T-cell (primary cell): ENCODE measurements at regions not wholly inside any gene's neighbourhood (a gene's known extent, or its start where the extent isn't known, plus 50 kb on each side); places are given as distances from the start of the nearest gene placed in this dataset.
"Not testable (repeated sequence)": the region's sequence is repeated elsewhere in the genome, so short reads cannot be mapped to it uniquely, and the experiment has no call there.

Experiments used
- ATAC-seq, 4 experiments: fragments of 200-7000 bp in 3 of 4; fragments of 150-1000 bp in 1 of 4; cut with Tn5 transposase; replicated peaks in 1 of 4; 1 replicate in 3 of 4; 2 replicates in 1 of 4; pipeline ENCODE4 v1.10.0; 2021; ENCODE audit warnings: moderate library complexity in 3 of 4, mild to moderate bottlenecking in 2 of 4, moderate number of reproducible peaks in 1 of 4
- CTCF ChIA-PET, 2 donors: fragments of 300-600 bp; sonication (Branson Sonifier 250); formaldehyde crosslinking; loops; one replicate each; lab custom pipeline; 2022; ENCODE audit warnings: antibody characterized with exemption in 2 of 2; lab: Charles Lee
- POLR2A ChIA-PET, 2 donors: fragments of 300-600 bp; sonication (Branson Sonifier 250); formaldehyde crosslinking; loops; one replicate each; lab custom pipeline; 2022; ENCODE audit warnings: antibody characterized with exemption in 2 of 2; lab: Charles Lee
- DNase-seq, 35 experiments: peaks; one replicate each; pipeline versions ENCODE4 v3.0.0 to v3.0.0-alpha.2; 2013 to 2023
- H3K27ac ChIP-seq: one replicate; pipeline ENCODE4 v1.5.1; 2013; ENCODE audit warnings: low read length
- H3K27me3 ChIP-seq, 2 experiments: replicated peaks in 1 of 2; 1 replicate in 1 of 2; 2 replicates in 1 of 2; pipeline versions ENCODE4 v1.6.1 to v1.7.0; 2013; ENCODE audit warnings: low read length in 1 of 2, mixed read lengths in 1 of 2; ENCODE audit not compliant: control insufficient read depth in 2 of 2, insufficient read depth in 2 of 2; ENCODE audit errors: extremely low read depth in 1 of 2
- H3K36me3 ChIP-seq, 2 donors: 1 replicate in 1 of 2; 2 replicates in 1 of 2; pipeline versions ENCODE4 v1.6.1 to v1.7.0; 2013; ENCODE audit warnings: low read length in 1 of 2; ENCODE audit not compliant: control insufficient read depth in 2 of 2, insufficient read depth in 1 of 2; ENCODE audit errors: extremely low read depth in 1 of 2
- H3K4me1 ChIP-seq, 2 experiments: 1 replicate in 1 of 2; 2 replicates in 1 of 2; pipeline versions ENCODE4 v1.6.1 to v1.7.0; 2013; ENCODE audit warnings: low read length in 2 of 2, mixed read lengths in 1 of 2; ENCODE audit not compliant: insufficient read depth in 2 of 2, control insufficient read depth in 1 of 2; ENCODE audit errors: extremely low read depth in 1 of 2
- H3K4me3 ChIP-seq, 2 donors: 1 replicate in 1 of 2; 2 replicates in 1 of 2; pipeline versions ENCODE4 v1.5.1 to v1.7.0; 2013; ENCODE audit warnings: mild to moderate bottlenecking in 2 of 2, low read length in 1 of 2, moderate library complexity in 1 of 2; ENCODE audit not compliant: control insufficient read depth in 1 of 2; ENCODE audit errors: extremely low read depth in 1 of 2
- H3K9me3 ChIP-seq: 2 replicates; pipeline ENCODE4 v1.7.0; 2013
- H3K27ac Mint-ChIP-seq, 2 donors: one replicate each; pipeline ENCODE4 v1.8.0; 2020 to 2021; ENCODE audit warnings: mild to moderate bottlenecking in 2 of 2, mixed read lengths in 2 of 2
- H3K27me3 Mint-ChIP-seq, 2 donors: one replicate each; pipeline ENCODE4 v1.8.0; 2021 to 2022; ENCODE audit warnings: mixed read lengths in 2 of 2
- H3K36me3 Mint-ChIP-seq: one replicate; pipeline ENCODE4 v1.8.0; 2021; ENCODE audit warnings: mixed read lengths
- H3K4me1 Mint-ChIP-seq, 3 donors: one replicate each; pipeline ENCODE4 v1.8.0; 2020 to 2022; ENCODE audit warnings: mixed read lengths in 3 of 3, mild to moderate bottlenecking in 1 of 3
- H3K4me3 Mint-ChIP-seq, 3 donors: one replicate each; pipeline ENCODE4 v1.8.0; 2020 to 2022; ENCODE audit warnings: mild to moderate bottlenecking in 3 of 3, mixed read lengths in 3 of 3, moderate library complexity in 3 of 3
- H3K9me3 Mint-ChIP-seq, 3 donors: one replicate each; pipeline ENCODE4 v1.8.0; 2020 to 2022; ENCODE audit warnings: mixed read lengths in 3 of 3
- WGBS: methylation state at CpG from one replicate; pipeline ENCODE4 v1.1.5; 2013; ENCODE audit warnings: missing lambda C conversion rate; ENCODE audit not compliant: insufficient coverage; 5-methylcytosine and 5-hydroxymethylcytosine counted together

- WGBS = 100% methylated on average over 1 of the region's 6 CpGs
- CTCF ChIA-PET, H3K36me3 Mint-ChIP-seq, H3K4me3 ChIP-seq, H3K4me1 Mint-ChIP-seq, H3K9me3 Mint-ChIP-seq, H3K27me3 Mint-ChIP-seq, H3K4me3 Mint-ChIP-seq, H3K27me3 ChIP-seq, H3K27ac Mint-ChIP-seq, H3K36me3 ChIP-seq, H3K4me1 ChIP-seq, ATAC-seq, DNase-seq, POLR2A ChIA-PET, H3K27ac ChIP-seq, H3K9me3 ChIP-seq: not testable (repeated sequence)
These were observed 330.7 kb upstream of the PLGLB2 start for GRCh38 chr2:87417147-87417546.

GRCh38 chr2:87417742-87418567 is 329.9 kb upstream of the PLGLB2 start:
- ATAC-seq, CTCF ChIA-PET, H3K4me3 Mint-ChIP-seq, DNase-seq, POLR2A ChIA-PET, H3K27me3 ChIP-seq, H3K27ac ChIP-seq, H3K36me3 ChIP-seq, H3K4me3 ChIP-seq, H3K9me3 ChIP-seq, H3K36me3 Mint-ChIP-seq, H3K4me1 ChIP-seq, H3K9me3 Mint-ChIP-seq, H3K4me1 Mint-ChIP-seq, H3K27me3 Mint-ChIP-seq, H3K27ac Mint-ChIP-seq: not testable (repeated sequence)
- 85% methylated on average over 2 of the region's 3 CpGs for WGBS

- H3K4me1 Mint-ChIP-seq, H3K36me3 Mint-ChIP-seq, H3K4me3 Mint-ChIP-seq, CTCF ChIA-PET, H3K4me1 ChIP-seq, H3K4me3 ChIP-seq, POLR2A ChIA-PET, DNase-seq, H3K27ac ChIP-seq, H3K27me3 ChIP-seq, H3K9me3 ChIP-seq, H3K27ac Mint-ChIP-seq, H3K36me3 ChIP-seq, H3K27me3 Mint-ChIP-seq, H3K9me3 Mint-ChIP-seq: not testable (repeated sequence)
- 95% methylated on average over 3 of the region's 9 CpGs for WGBS
- ATAC-seq = peak in 1 of 4 experiments; percentile 30
These were observed 328.8 kb upstream of the PLGLB2 start for GRCh38 chr2:87418823-87419822.

GRCh38 chr2:87419980-87420379 is 327.9 kb upstream of the PLGLB2 start:
- H3K4me1 ChIP-seq, H3K4me1 Mint-ChIP-seq, CTCF ChIA-PET, H3K4me3 ChIP-seq, H3K9me3 ChIP-seq, H3K27me3 ChIP-seq, H3K36me3 ChIP-seq, H3K27ac Mint-ChIP-seq, H3K27me3 Mint-ChIP-seq, POLR2A ChIA-PET, H3K27ac ChIP-seq, DNase-seq, H3K4me3 Mint-ChIP-seq, H3K9me3 Mint-ChIP-seq, ATAC-seq, H3K36me3 Mint-ChIP-seq: not testable (repeated sequence)
- no CpG with 5 or more reads among the region's 5 CpGs for WGBS

GRCh38 chr2:87420954-87421353 is 326.9 kb upstream of the PLGLB2 start:
- not testable (repeated sequence) for H3K4me3 Mint-ChIP-seq, H3K4me1 ChIP-seq
- 96% methylated on average over 3 of the region's 4 CpGs for WGBS

GRCh38 chr2:87423796-87424762 is 323.8 kb upstream of the PLGLB2 start:
- POLR2A ChIA-PET, H3K4me3 Mint-ChIP-seq, ATAC-seq: not testable (repeated sequence)

More at GRCh38 chr2:87420954-87421353, 326.9 kb upstream of the PLGLB2 start:
- POLR2A ChIA-PET, H3K36me3 Mint-ChIP-seq, H3K4me1 Mint-ChIP-seq, H3K36me3 ChIP-seq, ATAC-seq, H3K9me3 Mint-ChIP-seq, H3K27ac Mint-ChIP-seq, H3K27me3 ChIP-seq, DNase-seq, H3K9me3 ChIP-seq, H3K27me3 Mint-ChIP-seq, H3K27ac ChIP-seq, H3K4me3 ChIP-seq: not testable (repeated sequence)
- CTCF ChIA-PET = interaction anchor here in 1 of 2 donors (0.7 kb wide), 1 partner anchor 639 kb away, joined by 3 read pairs; no protein-coding TSS in a partner anchor

More at GRCh38 chr2:87423796-87424762, 323.8 kb upstream of the PLGLB2 start:
- H3K27me3 Mint-ChIP-seq, CTCF ChIA-PET, H3K27ac Mint-ChIP-seq, H3K9me3 Mint-ChIP-seq, H3K27ac ChIP-seq, H3K4me1 ChIP-seq, H3K27me3 ChIP-seq, H3K9me3 ChIP-seq, H3K36me3 ChIP-seq, H3K4me1 Mint-ChIP-seq, DNase-seq, H3K4me3 ChIP-seq, H3K36me3 Mint-ChIP-seq: not testable (repeated sequence)
- WGBS = 93% methylated on average over 2 of the region's 7 CpGs
